SK-N-SH (cell line): ENCODE measurements at regions not wholly inside any gene's neighbourhood (a gene's known extent, or its start where the extent isn't known, plus 50 kb on each side); places are given as distances from the start of the nearest gene placed in this dataset.

Experiments
- FOXJ3 ChIP-seq: sonication (generic); formaldehyde crosslinking; IDR thresholded peaks from 2 replicates; pipeline ENCODE4 v1.5.1; 2020; ENCODE audit warnings: mild to moderate bottlenecking, missing genetic modification reagents
- TF ChIP-seq, protein P1 (sequence below): fragments of 200-600 bp; sonication (generic); IDR thresholded peaks from 2 replicates; pipeline ENCODE4 v1.6.1; 2017; ENCODE audit warnings: antibody characterized with exemption, mild to moderate bottlenecking, moderate library complexity

DNA sequence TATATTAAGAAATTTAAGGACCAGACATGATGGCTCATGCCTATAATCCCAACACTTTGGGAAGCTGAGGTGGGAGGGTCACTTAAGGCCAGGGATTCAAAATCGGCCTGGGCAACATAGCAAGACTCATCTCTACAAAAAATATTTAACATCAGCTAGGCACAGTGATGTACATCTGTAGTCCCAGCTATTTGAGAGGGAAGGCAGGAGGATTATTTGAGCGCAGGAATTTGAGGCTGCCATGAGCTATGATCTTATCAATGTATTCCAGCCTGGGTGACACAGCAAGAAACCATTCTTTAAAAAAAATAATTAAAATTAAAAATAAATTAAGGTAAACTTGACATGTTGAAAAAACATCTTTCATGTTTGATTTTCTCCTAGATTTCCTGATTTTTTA, 564.2 kb downstream of the MBD2 start:
- TF ChIP-seq, protein P1, sequence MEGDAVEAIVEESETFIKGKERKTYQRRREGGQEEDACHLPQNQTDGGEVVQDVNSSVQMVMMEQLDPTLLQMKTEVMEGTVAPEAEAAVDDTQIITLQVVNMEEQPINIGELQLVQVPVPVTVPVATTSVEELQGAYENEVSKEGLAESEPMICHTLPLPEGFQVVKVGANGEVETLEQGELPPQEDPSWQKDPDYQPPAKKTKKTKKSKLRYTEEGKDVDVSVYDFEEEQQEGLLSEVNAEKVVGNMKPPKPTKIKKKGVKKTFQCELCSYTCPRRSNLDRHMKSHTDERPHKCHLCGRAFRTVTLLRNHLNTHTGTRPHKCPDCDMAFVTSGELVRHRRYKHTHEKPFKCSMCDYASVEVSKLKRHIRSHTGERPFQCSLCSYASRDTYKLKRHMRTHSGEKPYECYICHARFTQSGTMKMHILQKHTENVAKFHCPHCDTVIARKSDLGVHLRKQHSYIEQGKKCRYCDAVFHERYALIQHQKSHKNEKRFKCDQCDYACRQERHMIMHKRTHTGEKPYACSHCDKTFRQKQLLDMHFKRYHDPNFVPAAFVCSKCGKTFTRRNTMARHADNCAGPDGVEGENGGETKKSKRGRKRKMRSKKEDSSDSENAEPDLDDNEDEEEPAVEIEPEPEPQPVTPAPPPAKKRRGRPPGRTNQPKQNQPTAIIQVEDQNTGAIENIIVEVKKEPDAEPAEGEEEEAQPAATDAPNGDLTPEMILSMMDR: no peak
- no peak for TF ChIP-seq FOXJ3 (CRISPR knock-in tag)
